Astrocyte (in vitro differentiated cells and primary cell): ENCODE measurements at regions not wholly inside any gene's neighbourhood (a gene's known extent, or its start where the extent isn't known, plus 50 kb on each side); places are given as distances from the start of the nearest gene placed in this dataset.

Experiments used
- DNase-seq: peaks from one replicate; pipeline ENCODE4 v3.0.0-alpha.2; 2010; ENCODE audit warnings: low read depth
- FAIRE-seq: peaks from 2 replicates; lab custom pipeline; 2011; peaks lifted over from hg19 to GRCh38; lab: Jason Lieb, UNC
- H2AFZ ChIP-seq: 2 replicates; pipeline ENCODE4 v1.6.0; 2012; ENCODE audit warnings: low read depth, low read length, inconsistent platforms
- H3K27ac ChIP-seq: 2 replicates; pipeline ENCODE4 v1.5.1; 2011; ENCODE audit warnings: low read depth, low read length, inconsistent platforms
- H3K27me3 ChIP-seq: 2 replicates; pipeline ENCODE4 v1.6.0; 2011; ENCODE audit warnings: low read length, inconsistent platforms; ENCODE audit not compliant: insufficient read depth
- H3K36me3 ChIP-seq: 2 replicates; pipeline ENCODE4 v1.5.1; 2011; ENCODE audit warnings: low read length, inconsistent platforms; ENCODE audit not compliant: insufficient read depth
- H3K4me1 ChIP-seq: 2 replicates; pipeline ENCODE4 v1.5.1; 2011; ENCODE audit warnings: low read length, inconsistent platforms; ENCODE audit not compliant: insufficient read depth
- H3K4me2 ChIP-seq: 2 replicates; pipeline ENCODE4 v1.6.0; 2012; ENCODE audit warnings: low read length, inconsistent platforms
- H3K4me3 ChIP-seq: 2 replicates; pipeline ENCODE4 v1.5.1; 2011; ENCODE audit warnings: low read depth, mild to moderate bottlenecking, low read length, inconsistent platforms; ENCODE audit not compliant: insufficient read depth
- H3K79me2 ChIP-seq: 2 replicates; pipeline ENCODE4 v1.6.0; 2012; ENCODE audit warnings: mild to moderate bottlenecking, low read length, inconsistent platforms; ENCODE audit not compliant: insufficient read depth
- H3K9ac ChIP-seq: 2 replicates; pipeline ENCODE4 v1.6.0; 2012; ENCODE audit warnings: mild to moderate bottlenecking, low read length, inconsistent platforms
- H3K9me3 ChIP-seq: 2 replicates; pipeline ENCODE4 v1.5.1; 2012; ENCODE audit warnings: low read depth, mild to moderate bottlenecking, low read length, inconsistent platforms; ENCODE audit not compliant: insufficient read depth
- H4K20me1 ChIP-seq: 2 replicates; pipeline ENCODE4 v1.6.0; 2012; ENCODE audit warnings: low read length, inconsistent platforms; ENCODE audit not compliant: insufficient read depth
- H3K27ac Mint-ChIP-seq: one replicate; pipeline ENCODE4 v1.8.0; 2021; ENCODE audit warnings: mild to moderate bottlenecking, mixed read lengths; ENCODE audit not compliant: unreplicated experiment
- H3K27me3 Mint-ChIP-seq: one replicate; pipeline ENCODE4 v1.8.0; 2021; ENCODE audit warnings: low read depth, mixed read lengths; ENCODE audit not compliant: unreplicated experiment
- H3K36me3 Mint-ChIP-seq: one replicate; pipeline ENCODE4 v1.8.0; 2021; ENCODE audit warnings: low read depth, mixed read lengths; ENCODE audit not compliant: unreplicated experiment
- H3K4me1 Mint-ChIP-seq: one replicate; pipeline ENCODE4 v1.8.0; 2021; ENCODE audit warnings: low read depth, mixed read lengths; ENCODE audit not compliant: unreplicated experiment
- H3K4me3 Mint-ChIP-seq: one replicate; pipeline ENCODE4 v1.8.0; 2021; ENCODE audit warnings: mild to moderate bottlenecking, moderate library complexity, mixed read lengths; ENCODE audit not compliant: unreplicated experiment
- H3K9me3 Mint-ChIP-seq: one replicate; pipeline ENCODE4 v1.8.0; 2021; ENCODE audit warnings: mild to moderate bottlenecking, mixed read lengths; ENCODE audit not compliant: unreplicated experiment
- EZH2 ChIP-seq: IDR thresholded peaks from 2 replicates; pipeline ENCODE4 v1.6.1; 2012; ENCODE audit warnings: mild to moderate bottlenecking, low read length, inconsistent platforms; ENCODE audit not compliant: insufficient read depth
- TF ChIP-seq, protein P1 (sequence below): IDR thresholded peaks from 2 replicates; pipeline ENCODE4 v1.5.1; 2011; ENCODE audit warnings: low read depth, mild to moderate bottlenecking, inconsistent platforms, low read length, moderate library complexity; ENCODE audit not compliant: insufficient read depth

DNA sequence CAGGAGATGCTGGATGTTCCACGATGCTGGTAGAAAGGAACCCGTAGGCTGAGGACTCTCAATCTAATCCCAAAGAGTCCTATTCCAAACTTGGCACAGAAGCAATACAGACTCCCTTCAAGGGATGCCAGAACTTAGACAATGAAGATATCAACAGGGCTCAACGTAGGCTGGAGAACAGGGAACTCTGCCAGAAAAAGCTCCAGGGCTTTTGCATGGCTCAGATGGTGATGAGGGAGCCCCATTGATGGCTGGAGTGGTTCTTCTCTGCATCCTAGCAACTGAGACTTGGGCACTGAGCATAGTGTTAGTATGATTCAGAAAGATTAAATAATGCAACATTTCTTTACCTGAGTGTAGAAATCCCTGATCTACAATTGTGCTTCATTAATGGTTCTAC is 117.2 kb upstream of the NCK2 start:
- no peak overlapping the region for H3K4me3 Mint-ChIP-seq
- H3K27me3 Mint-ChIP-seq, result peaks cover 31% of the 10 kb centered on the region
- FAIRE-seq (no peak), DNase-seq (no peak)
- Histone ChIP-seq H2AFZ (no peak overlapping the region), H3K9ac (no peak overlapping the region), H3K79me2 (no peaks in the 10 kb centered on the region), H3K9me3 (no peaks in the 10 kb centered on the region), H3K4me2 (no peak overlapping the region), H3K4me1 (no peaks in the 10 kb centered on the region), H4K20me1 (no peaks in the 10 kb centered on the region), H3K4me3 (no peak overlapping the region), H3K27ac (no peak overlapping the region), H3K27me3 (peaks cover 3% of the 10 kb centered on the region), H3K36me3 (no peaks in the 10 kb centered on the region)
- no peaks in the 10 kb centered on the region for H3K36me3 Mint-ChIP-seq
- H3K4me1 Mint-ChIP-seq, result no peaks in the 10 kb centered on the region
- H3K9me3 Mint-ChIP-seq, result peaks cover 13% of the 10 kb centered on the region
- no peak overlapping the region for H3K27ac Mint-ChIP-seq
- TF ChIP-seq, protein P1, sequence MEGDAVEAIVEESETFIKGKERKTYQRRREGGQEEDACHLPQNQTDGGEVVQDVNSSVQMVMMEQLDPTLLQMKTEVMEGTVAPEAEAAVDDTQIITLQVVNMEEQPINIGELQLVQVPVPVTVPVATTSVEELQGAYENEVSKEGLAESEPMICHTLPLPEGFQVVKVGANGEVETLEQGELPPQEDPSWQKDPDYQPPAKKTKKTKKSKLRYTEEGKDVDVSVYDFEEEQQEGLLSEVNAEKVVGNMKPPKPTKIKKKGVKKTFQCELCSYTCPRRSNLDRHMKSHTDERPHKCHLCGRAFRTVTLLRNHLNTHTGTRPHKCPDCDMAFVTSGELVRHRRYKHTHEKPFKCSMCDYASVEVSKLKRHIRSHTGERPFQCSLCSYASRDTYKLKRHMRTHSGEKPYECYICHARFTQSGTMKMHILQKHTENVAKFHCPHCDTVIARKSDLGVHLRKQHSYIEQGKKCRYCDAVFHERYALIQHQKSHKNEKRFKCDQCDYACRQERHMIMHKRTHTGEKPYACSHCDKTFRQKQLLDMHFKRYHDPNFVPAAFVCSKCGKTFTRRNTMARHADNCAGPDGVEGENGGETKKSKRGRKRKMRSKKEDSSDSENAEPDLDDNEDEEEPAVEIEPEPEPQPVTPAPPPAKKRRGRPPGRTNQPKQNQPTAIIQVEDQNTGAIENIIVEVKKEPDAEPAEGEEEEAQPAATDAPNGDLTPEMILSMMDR, result no peak
- no peak for TF ChIP-seq EZH2

DNA sequence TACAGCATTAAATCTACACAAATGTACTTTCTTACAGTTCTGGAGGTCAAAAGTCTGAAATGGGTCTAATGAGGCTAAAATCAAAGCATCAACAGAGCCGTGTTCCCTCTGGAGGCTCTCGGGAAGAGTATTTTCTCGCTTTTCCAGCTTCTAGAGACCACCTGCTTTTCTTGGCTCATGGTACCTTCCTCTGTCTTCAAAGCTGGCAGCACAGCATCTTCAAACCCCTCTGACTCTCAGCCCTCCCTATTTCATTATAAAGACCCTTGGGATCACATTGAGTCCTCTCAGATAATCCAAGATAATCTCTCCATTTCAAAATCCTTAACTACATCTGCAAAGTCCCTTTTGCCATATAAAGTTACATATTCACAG is 117.8 kb upstream of the NCK2 start:
- Histone ChIP-seq H2AFZ (no peak overlapping the region), H4K20me1 (no peaks in the 10 kb centered on the region), H3K36me3 (no peaks in the 10 kb centered on the region), H3K79me2 (no peaks in the 10 kb centered on the region), H3K27ac (no peak overlapping the region), H3K4me2 (no peak overlapping the region), H3K4me1 (no peaks in the 10 kb centered on the region), H3K4me3 (no peak overlapping the region), H3K27me3 (peaks cover 6% of the 10 kb centered on the region), H3K9me3 (no peaks in the 10 kb centered on the region), H3K9ac (no peak overlapping the region)
- no peak for DNase-seq
- Mint-ChIP-seq H3K4me3 (no peak overlapping the region), H3K9me3 (peaks cover 14% of the 10 kb centered on the region), H3K36me3 (no peaks in the 10 kb centered on the region), H3K4me1 (no peaks in the 10 kb centered on the region), H3K27ac (no peak overlapping the region), H3K27me3 (peaks cover 35% of the 10 kb centered on the region)
- TF ChIP-seq, protein P1, result no peak
- TF ChIP-seq EZH2, result no peak
- no peak for FAIRE-seq

DNA sequence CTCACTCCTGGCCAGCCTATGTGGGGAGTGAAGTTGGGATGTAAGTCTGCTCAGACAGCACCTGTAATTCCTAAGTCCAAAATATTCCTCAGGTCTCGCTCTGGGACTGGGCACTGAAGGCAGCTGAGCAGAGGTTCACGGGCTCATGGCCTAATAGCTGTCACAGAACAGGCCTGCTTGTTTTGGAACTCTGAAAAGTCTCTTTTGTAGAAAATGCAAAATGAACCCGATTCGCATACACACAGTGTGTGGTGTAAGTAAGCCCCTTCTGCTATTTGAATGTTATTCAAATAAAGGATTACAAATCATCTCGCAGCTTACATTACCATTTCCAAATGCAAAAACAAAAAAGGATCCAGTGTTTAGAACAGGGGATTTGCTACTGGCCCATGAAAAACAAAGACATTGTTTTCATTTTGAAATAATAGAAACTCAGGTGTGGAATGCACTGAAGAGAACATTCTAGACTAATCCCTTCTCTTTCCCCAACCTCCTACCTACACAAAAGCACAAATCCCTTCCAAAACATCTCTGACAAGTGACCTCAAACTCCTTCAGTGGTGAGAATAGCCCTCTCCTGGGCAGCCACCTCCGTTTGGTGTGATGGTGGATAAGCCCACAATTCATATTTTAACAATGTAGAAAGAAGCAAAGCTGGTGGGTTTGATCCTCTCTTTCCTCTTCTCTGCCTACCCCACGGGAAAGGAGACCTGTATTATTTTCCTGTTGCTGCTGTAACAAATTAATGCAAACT is 118.3 kb upstream of the NCK2 start:
- Histone ChIP-seq H3K27me3 (peaks cover 6% of the 10 kb centered on the region), H3K9ac (no peak overlapping the region), H3K36me3 (no peaks in the 10 kb centered on the region), H3K9me3 (no peaks in the 10 kb centered on the region), H4K20me1 (no peaks in the 10 kb centered on the region), H3K79me2 (no peaks in the 10 kb centered on the region), H3K4me3 (no peak overlapping the region), H3K4me2 (no peak overlapping the region), H2AFZ (no peak overlapping the region), H3K4me1 (no peaks in the 10 kb centered on the region), H3K27ac (no peak overlapping the region)
- peaks cover 38% of the 10 kb centered on the region for H3K27me3 Mint-ChIP-seq
- no peak for TF ChIP-seq EZH2
- TF ChIP-seq, protein P1, result no peak
- H3K27ac Mint-ChIP-seq, result no peak overlapping the region
- H3K4me3 Mint-ChIP-seq, result no peak overlapping the region
- DNase-seq (no peak), FAIRE-seq (no peak)
- H3K9me3 Mint-ChIP-seq, result peaks cover 14% of the 10 kb centered on the region
- H3K4me1 Mint-ChIP-seq, result no peaks in the 10 kb centered on the region
- H3K36me3 Mint-ChIP-seq, result no peaks in the 10 kb centered on the region
